ENCODE measurements at regions not wholly inside any gene's neighbourhood (a gene's known extent, or its start where the extent isn't known, plus 50 kb on each side); places are given as distances from the start of the nearest gene placed in this dataset.
"Not testable (repeated sequence)": the region's sequence is repeated elsewhere in the genome, so short reads cannot be mapped to it uniquely, and the experiment has no call there.

DNA sequence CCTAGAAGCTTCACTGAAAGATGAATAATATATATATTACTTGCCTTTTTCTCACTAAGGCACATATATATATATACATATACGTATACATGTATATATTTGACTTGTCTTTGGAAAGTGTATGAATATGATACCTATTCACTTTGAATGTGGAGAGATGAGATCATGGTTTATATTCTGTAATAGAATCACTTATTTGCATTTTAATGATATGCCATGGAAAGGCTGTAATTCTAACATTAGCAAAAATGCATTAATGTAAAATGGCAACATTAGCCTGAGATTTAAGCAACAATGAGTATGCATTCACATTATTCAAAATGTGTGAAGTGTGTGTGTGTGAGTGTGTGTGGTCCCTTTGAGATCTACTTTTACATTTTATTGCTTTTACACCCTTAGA lies 54.5 kb upstream of the PRKD1 start:
- DNase-seq (ENCODE audit: low read depth) = no peak

DNA sequence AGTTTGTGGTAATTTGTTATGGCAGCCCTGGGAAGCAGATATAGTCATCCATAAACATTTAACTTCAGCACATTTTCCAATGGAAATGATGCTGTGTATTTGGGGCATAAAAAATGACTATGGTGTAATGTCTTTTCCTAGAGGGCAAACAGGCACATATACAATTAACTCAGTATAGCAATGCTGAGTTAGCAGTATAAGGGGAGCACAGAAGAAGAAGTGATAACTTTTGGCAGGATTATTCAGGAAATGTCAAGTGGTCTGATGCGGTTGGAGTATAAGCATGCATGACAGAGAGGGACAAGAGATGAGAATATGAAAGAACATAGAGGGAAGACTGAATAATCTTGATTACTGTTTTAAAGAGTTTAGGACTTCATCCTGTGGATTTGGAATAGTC lies 55.3 kb upstream of the PRKD1 start:
- no peak for DNase-seq (ENCODE audit: low read depth)

DNA sequence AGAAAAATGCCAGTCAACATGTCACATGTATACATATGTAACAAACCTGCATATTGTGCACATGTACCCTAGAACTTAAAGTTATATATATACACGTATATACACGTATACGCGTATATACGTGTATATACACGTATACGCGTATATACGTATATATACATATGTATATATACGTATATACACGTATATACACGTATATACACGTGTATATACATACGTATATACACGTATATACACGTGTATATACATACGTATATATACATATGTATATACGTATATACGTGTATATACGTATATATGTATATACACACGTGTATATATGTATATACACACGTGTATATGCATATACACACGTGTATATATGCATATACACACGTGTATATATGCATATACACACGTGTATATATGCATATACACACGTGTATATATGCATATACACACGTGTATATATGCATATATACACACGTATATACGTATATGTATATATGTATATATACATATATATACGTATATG lies 62.8 kb upstream of the PRKD1 start:
- DNase-seq (ENCODE audit: low read depth) = not testable (repeated sequence)

DNA sequence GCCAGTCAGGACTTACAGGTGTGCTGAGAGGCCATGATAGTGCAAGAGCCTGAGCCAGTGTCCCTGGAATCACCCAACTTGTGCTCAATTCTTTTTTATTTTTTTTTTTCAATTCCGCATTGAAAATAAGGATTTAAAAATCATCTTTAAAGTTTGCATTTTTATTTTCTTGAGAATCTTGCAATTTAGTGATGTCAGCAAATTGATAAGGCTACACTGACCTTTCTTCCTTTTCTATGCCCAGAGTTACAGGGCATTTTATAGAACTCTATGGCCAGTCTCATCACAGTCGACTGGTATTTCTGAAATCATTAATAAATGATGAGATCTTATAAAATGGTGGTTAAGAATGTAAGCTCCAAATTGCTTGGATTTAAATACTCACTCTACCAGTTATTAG lies 63.3 kb upstream of the PRKD1 start:
- no peak for DNase-seq (ENCODE audit: low read depth)

DNA sequence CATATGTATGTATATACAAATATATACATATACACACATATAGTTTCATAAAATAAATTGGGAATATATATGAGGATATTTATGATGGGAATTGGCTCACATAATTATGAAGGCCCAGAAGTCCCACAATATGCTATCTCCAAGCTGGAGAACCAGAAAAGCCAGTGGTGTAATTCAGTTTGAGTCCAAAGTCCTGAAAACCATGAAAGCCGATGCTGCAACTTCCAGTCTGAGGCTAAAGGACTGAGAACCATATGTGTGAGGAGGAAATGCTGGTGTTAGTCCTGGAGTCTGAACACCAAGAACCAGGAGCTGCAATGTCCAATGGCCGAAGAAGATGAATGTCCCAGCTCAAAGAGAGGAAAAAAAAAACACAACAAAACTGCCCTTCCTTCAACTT lies 65.5 kb upstream of the PRKD1 start:
- no peak for DNase-seq (ENCODE audit: low read depth)

DNA sequence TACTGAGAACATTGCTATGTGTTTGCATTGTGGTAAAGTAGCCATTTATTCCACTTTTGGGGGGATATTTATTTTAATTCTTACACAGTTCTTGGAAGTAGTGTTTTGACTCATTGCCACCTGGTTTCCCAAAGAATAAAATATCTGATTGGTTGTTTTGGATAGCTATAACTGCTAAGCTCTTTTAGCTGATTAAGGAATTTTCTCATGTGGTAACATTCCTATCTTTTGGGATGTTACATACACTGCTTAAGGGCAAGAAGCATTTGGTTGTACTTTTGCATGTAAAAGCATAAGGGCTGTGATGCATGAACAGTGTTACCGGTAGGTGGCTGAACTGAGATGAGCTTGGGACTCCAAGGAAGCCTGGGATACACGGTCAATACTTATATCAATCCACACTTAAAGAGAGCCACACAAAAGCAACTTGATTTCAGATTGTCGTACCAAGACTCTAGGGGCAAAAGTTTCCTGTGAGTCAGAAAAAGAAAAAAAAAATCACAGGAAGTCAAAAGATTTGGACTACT lies 71.4 kb upstream of the PRKD1 start:
- no peak for DNase-seq (ENCODE audit: low read depth)

DNA sequence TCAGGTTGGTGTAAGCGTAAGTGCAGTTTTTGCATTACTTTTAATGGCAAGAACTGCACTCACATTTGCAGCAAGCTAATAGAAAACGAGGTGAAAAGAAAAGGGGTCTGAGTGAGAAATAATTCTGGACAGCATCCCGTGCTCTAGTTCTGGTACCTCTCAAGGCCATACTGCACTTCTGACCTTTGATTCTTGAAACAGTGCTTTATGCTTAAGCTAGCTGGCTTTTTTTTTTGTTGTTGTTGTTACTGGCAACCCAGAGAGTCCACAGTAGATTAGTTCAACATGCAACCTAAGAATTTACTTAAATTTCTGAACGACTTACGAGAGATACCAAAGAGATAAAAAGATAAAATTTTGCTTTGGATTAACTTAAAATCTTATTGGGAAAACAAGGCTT lies 75.2 kb upstream of the PRKD1 start:
- DNase-seq (ENCODE audit: low read depth) = no peak

DNA sequence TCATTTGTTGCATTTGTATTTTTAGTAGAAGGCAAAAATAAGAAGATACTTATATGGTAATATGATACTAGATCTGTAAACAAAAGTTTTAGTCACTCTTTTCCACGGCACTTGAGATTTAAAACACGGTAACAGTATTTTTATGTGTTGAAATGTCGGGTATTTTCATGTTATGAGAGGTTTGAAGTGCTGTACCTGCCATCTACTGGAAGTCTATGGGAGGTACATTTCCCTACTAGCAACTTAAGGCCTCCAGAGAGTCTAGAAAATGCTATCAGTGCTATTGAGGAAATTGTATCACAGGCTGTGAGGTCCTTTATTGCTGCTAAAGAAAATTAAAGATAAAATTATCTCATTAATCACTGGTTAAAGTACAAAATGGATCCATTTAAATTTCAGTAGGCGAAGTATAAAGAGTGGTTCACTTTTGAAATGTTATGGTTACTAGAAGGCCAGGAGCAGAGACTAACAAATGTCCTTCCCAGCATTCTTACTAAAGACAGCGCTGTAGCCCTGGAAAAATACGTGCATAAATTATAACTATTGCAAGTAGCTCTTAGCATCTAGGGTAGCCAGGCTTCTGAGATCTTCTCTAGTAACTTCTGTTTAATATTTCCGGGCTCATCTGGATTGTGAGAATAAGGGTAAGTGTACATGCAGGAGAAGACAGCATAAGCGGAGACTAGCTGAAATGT lies 77.6 kb upstream of the PRKD1 start:
- DNase-seq (ENCODE audit: low read depth) = no peak

DNA sequence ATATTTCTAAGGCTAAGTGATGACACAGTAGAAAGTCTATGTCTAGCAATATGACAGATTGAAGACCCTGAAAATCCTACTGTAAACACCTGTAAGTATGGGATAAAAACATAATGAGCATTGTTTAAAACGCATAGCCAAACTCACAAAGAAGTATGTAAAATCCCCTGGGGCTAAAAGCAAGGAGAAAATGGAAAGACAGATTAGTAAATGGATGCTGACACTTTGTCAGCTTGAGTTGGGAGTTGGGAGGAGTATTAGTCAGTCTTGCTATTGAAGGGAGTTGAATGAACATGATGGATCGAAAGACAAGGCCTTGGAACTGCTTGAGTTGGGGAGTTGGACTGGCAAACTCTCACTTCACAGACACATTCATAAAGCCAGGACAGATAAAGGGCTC lies 79.0 kb upstream of the PRKD1 start:
- DNase-seq (ENCODE audit: low read depth) = no peak

DNA sequence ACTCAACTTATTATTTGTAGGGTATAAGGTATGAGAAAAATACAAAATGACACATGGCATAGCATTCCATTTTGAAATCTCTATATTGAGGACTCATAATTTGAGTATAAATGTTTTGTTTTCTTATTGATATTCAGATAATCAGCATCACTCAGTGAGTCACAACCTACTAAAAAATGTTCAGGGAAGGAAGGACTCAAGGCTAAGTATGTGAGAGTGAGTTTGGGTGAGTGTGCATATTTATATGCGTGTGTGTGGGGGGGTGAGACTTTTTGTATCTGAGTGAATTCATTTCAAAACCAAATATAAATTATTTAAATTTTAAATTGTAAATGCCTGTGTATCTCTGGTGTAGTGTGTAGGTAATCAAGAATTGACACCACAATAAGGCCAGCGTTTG lies 87.8 kb upstream of the PRKD1 start:
- DNase-seq (ENCODE audit: low read depth) = no peak

DNA sequence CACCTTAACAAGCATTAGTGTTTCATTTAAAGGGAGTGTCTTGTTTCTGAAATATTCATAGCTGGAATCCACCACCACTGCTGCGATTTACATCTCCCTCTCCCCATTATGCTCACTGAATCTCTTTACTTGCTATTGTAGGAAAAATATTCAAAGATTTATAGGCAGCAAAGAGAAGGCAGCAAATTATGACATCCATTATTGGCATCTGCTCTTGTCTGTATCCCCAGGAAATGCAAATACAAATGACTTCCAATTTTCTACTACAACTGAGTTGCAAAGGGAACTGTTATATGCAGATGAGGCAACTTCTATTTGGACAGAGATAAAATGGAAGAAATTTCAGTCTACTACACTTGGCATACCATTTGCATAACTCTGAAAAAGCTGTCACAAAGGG lies 88.4 kb upstream of the PRKD1 start:
- DNase-seq (ENCODE audit: low read depth) = no peak

DNA sequence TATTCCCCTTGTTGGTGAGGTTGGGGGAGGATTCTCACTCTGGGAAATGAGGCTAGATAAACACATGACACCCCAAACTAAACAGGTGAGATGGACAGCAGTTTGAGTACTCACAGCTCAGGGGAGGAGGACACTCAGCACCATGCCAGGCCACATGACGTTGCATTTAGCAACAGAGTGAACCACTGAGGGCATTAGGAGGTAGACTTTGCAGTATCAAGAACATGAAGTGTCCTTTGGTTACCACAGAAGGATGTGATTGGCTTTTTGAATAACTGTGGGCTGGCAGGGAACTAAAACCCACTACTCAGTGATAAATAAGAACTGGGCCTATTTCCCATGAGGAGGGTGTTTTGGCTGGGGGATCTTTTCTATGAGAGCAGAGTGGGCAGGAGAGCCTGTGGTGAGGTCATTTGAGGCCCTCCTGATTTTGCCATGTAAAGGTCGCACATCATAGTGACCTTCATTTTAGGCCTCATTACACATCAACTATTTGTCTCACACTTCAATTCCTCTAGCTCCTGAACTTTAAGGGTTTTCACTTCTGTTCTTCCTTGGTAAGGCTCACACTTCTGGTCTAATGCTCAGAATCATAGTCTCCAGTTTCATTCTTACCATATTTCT lies 89.8 kb upstream of the PRKD1 start:
- DNase-seq (ENCODE audit: low read depth) = no peak

DNA sequence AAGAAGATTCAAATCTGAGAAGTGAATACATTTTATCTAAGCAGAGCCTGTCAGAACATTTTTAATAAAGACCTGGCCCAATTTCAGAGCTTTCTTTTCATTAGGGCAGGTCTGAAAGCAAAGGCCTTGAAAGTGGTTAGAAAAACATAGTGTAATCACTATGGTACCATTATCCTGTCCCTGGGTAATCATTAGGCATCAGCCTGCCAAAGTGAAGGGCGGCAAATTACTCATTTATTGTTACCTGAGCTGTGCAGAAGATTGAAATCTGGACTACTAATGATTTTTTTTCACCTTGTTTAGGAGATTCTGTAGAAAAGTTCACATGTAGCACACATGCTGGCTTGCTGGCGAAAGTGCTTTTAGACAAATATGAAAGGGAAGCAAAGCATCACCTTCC lies 92.6 kb upstream of the PRKD1 start:
- no peak for DNase-seq (ENCODE audit: low read depth)

DNA sequence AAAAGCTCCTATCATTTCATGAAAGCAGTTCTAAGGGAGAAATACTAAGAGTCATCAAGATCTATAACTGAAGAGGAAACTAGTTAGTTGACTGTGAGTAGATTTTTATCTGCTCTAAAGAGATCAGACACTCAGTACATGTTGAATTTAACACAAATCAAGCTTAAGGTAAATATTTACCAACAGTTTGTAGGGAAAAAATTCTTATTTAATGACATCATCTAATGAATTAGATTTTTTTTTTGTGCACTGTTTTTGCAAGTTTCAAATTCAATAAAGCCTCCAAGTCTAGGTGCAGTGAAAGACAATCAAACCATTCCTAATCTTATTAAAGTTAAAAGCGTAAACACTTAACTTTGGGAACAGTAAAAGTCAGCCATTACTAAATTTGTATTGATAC lies 93.0 kb upstream of the PRKD1 start:
- no peak for DNase-seq (ENCODE audit: low read depth)

DNA sequence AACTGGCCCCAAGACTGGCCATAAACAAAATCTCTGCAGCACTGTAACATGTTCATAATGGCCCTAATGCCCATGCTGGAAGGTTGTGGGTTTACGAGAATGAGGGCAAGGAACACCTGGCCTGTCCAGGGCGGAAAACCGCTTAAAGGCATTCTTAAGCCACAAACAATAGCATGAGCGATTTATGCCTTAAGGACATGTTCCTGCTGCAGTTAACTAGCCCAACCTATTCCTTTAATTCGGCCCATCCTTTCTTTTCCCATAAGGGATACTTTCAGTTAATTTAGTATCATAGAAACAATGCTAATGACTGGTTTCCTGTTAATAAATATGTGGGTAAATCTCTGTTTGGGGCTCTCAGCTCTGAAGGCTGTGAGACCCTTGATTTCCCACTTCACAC lies 95.7 kb upstream of the PRKD1 start:
- DNase-seq (ENCODE audit: low read depth) = not testable (repeated sequence)

DNA sequence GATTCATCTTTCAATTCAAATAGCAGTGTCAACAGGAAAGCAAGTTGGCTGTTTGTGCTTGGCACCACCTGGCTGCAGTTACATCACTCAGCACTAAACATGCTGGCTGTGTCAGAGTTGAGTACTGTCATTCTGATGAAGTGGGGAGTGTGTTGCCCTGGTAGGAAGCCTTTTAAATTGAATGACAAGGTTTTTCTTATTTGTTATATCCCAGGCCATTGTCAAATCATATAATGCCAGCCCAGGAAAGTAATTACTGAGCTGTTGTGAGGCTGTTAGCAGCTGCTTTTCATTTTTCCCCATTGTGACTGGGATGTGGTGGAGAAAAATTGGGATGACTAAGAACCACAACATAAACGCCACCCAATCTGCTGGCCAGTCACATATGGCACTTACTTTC lies 106.5 kb upstream of the PRKD1 start:
- DNase-seq (ENCODE audit: low read depth) = no peak

DNA sequence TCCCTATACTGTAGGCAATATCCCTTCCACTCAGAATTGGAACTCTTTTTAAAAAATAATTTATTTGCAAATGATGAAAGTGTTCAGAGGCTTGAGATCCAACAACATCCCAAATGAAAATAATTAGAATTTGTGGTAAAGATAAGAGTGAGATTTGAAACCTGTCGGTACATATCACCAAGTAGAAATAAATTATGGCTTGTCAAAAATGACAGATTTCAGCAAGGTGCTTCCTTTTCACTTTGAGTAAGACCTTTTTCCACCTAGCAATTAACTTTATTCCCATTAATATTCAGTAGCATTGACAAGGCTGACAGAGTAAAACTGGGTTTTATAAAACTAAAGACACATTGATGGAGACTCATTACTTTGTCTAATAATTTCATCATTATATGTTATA lies 107.7 kb upstream of the PRKD1 start:
- DNase-seq (ENCODE audit: low read depth) = no peak

DNA sequence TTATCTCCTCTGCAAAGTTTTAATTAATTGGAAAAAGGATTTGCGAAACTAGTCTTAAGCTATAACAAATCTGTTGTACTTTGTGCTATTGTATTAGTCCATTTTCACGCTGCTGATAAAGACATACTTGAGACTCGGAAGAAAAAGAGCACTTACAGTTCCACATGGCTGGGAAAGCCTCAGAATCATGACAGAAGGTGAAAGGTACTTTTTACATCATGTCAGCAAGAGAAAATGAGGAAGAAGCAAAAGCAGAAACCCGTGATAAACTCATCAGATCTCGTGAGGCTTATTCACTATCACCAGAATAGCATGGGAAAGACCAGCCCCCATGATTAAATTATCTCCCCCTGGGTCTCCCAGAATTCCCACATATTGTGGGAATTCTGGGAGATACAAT lies 118.1 kb upstream of the PRKD1 start:
- no peak for DNase-seq (ENCODE audit: low read depth)

DNA sequence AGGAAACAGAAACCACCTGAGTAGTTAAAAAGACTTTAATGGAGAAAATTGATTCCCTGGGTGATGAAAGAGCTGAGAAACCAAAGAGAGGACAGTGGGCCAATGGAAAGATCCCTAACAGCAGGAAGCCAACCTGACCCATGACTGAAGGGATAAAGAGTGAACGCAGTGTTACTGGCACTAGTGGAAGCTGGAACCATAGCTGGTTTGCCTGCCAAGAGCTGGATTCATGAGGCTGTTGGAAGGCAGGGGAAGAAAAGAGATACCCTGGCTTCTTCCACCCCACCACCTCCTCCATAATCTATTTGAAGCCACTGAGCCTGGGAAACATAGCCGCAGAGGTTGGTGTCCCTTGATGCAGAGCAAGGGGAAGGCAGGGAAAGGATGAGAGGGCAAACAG lies 125.5 kb upstream of the PRKD1 start:
- no peak for DNase-seq (ENCODE audit: low read depth)

DNA sequence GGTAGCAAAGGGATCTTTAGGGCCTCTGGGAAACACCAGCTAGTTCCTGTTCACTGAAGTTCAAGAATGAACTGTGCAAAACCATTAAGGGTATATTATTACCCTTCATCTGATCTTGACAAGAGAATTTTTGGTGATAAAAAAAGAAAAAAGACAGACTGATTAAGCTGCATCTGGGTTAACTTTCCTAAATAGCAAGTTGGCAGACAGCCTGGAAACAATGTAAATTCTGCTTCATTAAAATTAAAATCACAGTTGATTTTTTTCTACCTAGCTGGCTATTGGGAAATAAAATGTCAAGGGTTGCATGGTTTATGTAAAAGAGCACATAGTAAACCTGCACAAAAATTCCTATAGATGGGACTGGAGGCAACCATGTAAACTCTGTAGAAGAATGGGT lies 126.6 kb upstream of the PRKD1 start:
- no peak for DNase-seq (ENCODE audit: low read depth)

DNA sequence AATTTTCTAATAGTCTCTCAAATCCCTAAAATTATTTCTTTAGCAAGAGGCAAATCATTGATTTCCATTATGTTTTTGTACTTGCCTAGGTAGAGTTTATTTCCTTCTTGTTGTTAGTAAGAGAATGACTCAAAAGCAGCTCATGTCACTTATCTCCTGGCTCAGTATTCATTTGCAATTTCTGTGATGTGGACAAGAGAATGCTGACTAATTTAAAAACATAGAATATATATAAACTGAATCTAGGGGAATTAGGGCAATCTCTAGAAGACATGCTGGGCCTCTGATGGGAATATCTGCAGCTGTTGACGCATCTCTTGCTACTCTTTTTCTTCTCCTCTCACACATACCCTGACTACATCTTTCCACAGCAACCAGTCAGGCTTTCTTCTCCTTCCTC lies 130.8 kb upstream of the PRKD1 start:
- DNase-seq (ENCODE audit: low read depth) = no peak

DNA sequence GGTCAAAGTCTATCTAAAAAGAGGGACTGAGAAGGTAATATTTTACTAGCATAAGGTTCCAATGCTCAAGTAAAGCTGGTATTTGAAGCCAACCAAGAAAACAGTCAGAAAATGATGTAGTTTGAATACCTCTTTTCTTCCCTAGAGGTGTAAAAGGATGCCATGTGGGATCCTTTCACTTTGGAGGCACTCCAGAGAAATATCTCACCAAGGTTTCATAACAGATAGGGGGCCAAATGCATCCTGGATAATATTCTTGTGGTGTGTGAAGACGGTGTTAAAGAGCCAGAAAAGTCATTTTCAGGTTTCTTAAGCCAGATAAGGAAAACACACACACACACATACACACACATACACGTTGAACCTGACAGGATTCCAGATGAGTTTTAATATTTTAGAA lies 136.1 kb upstream of the PRKD1 start:
- no peak for DNase-seq (ENCODE audit: low read depth)

DNA sequence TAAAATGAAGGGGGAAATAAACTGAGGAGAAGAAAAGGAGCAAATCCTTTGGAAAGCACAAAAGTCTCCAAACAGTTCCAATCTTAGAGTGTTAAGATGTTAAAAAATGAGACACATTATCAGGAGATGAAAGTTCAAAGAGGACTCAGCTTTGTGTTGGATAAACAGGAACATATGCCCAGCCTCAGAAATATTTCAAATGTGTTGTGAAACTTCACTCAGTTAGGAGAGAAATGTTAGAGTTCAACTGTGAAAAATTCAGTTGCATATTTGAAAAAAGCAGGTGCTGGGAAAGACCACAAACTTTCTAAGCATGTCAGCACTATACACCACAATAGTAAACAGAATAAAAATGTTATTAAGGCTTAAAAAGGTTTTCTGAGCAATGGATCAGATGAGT lies 136.8 kb upstream of the PRKD1 start:
- no peak for DNase-seq (ENCODE audit: low read depth)

DNA sequence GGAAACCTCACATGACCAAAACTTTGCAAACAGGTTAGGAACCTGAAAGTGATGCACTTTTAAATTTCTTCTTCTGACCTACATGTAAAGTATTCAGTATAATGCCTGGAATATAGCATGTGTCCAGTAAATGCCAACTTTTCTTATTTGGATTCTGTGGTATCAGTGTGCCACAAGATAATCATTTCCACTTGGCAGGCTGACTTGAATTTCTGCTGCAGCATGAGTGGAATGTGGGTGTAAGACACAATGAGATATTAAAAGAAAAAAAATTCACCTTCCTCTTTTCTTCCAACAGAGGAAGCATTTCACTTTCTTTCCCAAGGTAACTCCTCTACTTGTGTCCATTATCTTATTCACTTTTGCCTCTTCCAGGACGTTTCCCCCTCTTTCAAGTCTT lies 141.9 kb upstream of the PRKD1 start:
- no peak for DNase-seq (ENCODE audit: low read depth)

Measured in stimulated activated CD4-positive, alpha-beta T cell treated with anti-CD3 and anti-CD28 coated beads, Interleukin-2, amount 100 ng/mL, for 4 hours (primary cell).